ENCODE measurements at regions not wholly inside any gene's neighbourhood (a gene's known extent, or its start where the extent isn't known, plus 50 kb on each side); places are given as distances from the start of the nearest gene placed in this dataset.

DNA sequence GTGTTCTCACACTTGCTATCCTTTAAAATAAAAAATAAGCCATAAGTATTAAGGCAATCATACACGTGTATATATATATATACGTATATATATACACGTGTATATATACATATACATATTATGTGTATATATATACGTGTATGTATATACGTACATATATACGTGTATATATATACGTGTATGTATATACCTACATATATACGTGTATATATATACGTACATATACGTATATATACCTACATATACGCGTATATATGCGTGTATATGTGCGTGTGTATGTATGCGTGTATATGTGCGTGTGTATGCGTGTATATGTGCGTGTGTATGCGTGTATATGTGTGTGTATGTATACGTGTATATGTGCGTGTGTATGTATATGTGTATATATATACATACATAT is 477.3 kb upstream of the ARRDC4 start:
- no peak overlapping the region for H3K27ac ChIP-seq (ENCODE audit: extremely low read depth, low read depth, low read length)
- H3K4me3 ChIP-seq (ENCODE audit: low read depth, low read length) = no peak overlapping the region
- CTCF ChIA-PET = interaction anchor here (0.5 to 0.7 kb wide), 7 partner anchors 76 to 851 kb away, joined by 3 to 4 read pairs (median 3); no protein-coding TSS in a partner anchor
- H3K36me3 ChIP-seq (ENCODE audit: control insufficient read depth in 2 of 2, insufficient read depth in 1 of 2, low read length in 2 of 2) = no peaks in the 10 kb centered on the region
- no peaks in the 10 kb centered on the region; the same call in 1 of the 2 replicates for H3K9me3 ChIP-seq (ENCODE audit: control insufficient read depth, insufficient read depth, low read depth, low read length)
- POLR2A ChIA-PET = no interaction called here
- peaks cover 8% of the 10 kb centered on the region for H3K4me1 ChIP-seq (ENCODE audit: control insufficient read depth, insufficient read depth, low read length)
- TF ChIP-seq ZNF529 (tag by site-specific recombination; IDR thresholded peaks at IDR 0.05; ENCODE audit: insufficient replicate concordance) (no peak), ZNF302 (tag by site-specific recombination; IDR thresholded peaks at IDR 0.05; ENCODE audit: low read depth) (no peak), KLF7 (tag by site-specific recombination; IDR thresholded peaks at IDR 0.05; ENCODE audit: borderline replicate concordance) (no peak), ZNF530 (tag by site-specific recombination; IDR thresholded peaks at IDR 0.05; ENCODE audit: low read depth) (no peak), ZNF214 (tag by site-specific recombination; IDR thresholded peaks at IDR 0.05; ENCODE audit: borderline replicate concordance) (no peak), ZNF157 (tag by site-specific recombination; IDR thresholded peaks at IDR 0.05) (no peak), ZNF639 (tag by site-specific recombination; IDR thresholded peaks at IDR 0.05) (no peak), ZNF169 (tag by site-specific recombination; IDR thresholded peaks at IDR 0.05) (no peak), IKZF3 (tag by site-specific recombination; IDR thresholded peaks at IDR 0.05) (no peak), KLF9 (tag by site-specific recombination; IDR thresholded peaks at IDR 0.05; ENCODE audit: low read depth) (no peak), ZNF560 (tag by site-specific recombination; IDR thresholded peaks at IDR 0.05; ENCODE audit: borderline replicate concordance) (no peak), ZFHX2 (tag by site-specific recombination; conservative IDR thresholded peaks at IDR 0.05) (no peak), ZNF114 (tag by site-specific recombination; IDR thresholded peaks at IDR 0.05) (no peak)
- TF ChIP-seq, protein P1, sequence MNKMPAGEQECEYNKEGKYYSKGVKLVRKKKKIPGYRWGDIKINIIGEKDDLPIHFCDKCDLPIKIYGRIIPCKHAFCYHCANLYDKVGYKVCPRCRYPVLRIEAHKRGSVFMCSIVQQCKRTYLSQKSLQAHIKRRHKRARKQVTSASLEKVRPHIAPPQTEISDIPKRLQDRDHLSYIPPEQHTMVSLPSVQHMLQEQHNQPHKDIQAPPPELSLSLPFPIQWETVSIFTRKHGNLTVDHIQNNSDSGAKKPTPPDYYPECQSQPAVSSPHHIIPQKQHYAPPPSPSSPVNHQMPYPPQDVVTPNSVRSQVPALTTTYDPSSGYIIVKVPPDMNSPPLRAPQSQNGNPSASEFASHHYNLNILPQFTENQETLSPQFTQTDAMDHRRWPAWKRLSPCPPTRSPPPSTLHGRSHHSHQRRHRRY (tag by site-specific recombination; IDR thresholded peaks at IDR 0.05) = no peak

DNA sequence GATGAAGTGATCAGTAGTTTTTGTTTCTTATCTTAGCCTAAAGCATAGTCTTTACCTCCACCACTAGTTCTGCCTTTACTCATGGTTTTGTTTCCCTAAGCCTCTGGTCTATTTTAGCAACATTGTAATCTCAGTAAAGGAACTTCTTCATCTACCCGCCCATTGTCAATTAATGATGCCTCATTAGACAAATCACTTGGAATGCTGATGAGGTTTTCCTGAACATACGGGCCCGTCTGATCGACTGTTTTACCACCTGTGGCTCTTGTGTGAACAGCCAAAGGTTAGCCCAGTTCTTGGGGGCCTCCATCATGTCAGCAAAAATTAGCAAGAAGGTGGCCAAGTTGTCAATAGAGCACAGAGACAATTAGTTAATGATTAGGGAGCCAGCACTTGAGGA is 470.1 kb upstream of the ARRDC4 start:
- POLR2A ChIA-PET = no interaction called here
- Histone ChIP-seq H3K9me3 (ENCODE audit: control insufficient read depth, insufficient read depth, low read depth, low read length) (no peaks in the 10 kb centered on the region), H3K4me1 (ENCODE audit: control insufficient read depth, insufficient read depth, low read length) (no peaks in the 10 kb centered on the region; the same call in 1 of the 2 replicates), H3K4me3 (ENCODE audit: low read depth, low read length) (no peak overlapping the region), H3K36me3 (ENCODE audit: control insufficient read depth in 2 of 2, insufficient read depth in 1 of 2, low read length in 2 of 2) (no peaks in the 10 kb centered on the region), H3K27ac (ENCODE audit: extremely low read depth, low read depth, low read length) (no peak overlapping the region)
- CTCF ChIA-PET = no interaction called here
- TF ChIP-seq TRIM28 (IDR thresholded peaks at IDR 0.05; ENCODE audit: borderline replicate concordance, low read length) = peak; percentile 54; the same call in 1 of the 2 replicates
- no peak for TF ChIP-seq ZNF155 (tag by site-specific recombination; IDR thresholded peaks at IDR 0.05)

GRCh38 chr15:97501291-97501690 is 459.2 kb upstream of the ARRDC4 start:
- ChIA-PET POLR2A (no interaction called here), CTCF (interaction anchor here (0.7 to 1.1 kb wide), 3 partner anchors 12 to 96 kb away, joined by 3 read pairs; no protein-coding TSS in a partner anchor)
- H3K4me1 ChIP-seq (ENCODE audit: control insufficient read depth, insufficient read depth, low read length) = peaks cover 33% of the 10 kb centered on the region
- TF ChIP-seq ZNF10 (tag by site-specific recombination; IDR thresholded peaks at IDR 0.05) (no peak), ZNF16 (tag by site-specific recombination; IDR thresholded peaks at IDR 0.05; ENCODE audit: low read depth) (no peak), SP7 (tag by site-specific recombination; IDR thresholded peaks at IDR 0.05) (no peak), HOXA7 (CRISPR knock-in tag; IDR thresholded peaks at IDR 0.05; ENCODE audit: borderline replicate concordance) (no peak), ZNF561 (tag by site-specific recombination; IDR thresholded peaks at IDR 0.05; ENCODE audit: borderline replicate concordance) (no peak), GLIS1 (tag by site-specific recombination; IDR thresholded peaks at IDR 0.05) (no peak), ZNF660 (tag by site-specific recombination; IDR thresholded peaks at IDR 0.05) (no peak), ZNF335 (tag by site-specific recombination; conservative IDR thresholded peaks at IDR 0.05) (no peak), ZNF791 (tag by site-specific recombination; IDR thresholded peaks at IDR 0.05) (no peak), ZFP3 (tag by site-specific recombination; IDR thresholded peaks at IDR 0.05; ENCODE audit: low read depth) (no peak), ZNF155 (tag by site-specific recombination; IDR thresholded peaks at IDR 0.05) (no peak)
- TF ChIP-seq, protein P2, sequence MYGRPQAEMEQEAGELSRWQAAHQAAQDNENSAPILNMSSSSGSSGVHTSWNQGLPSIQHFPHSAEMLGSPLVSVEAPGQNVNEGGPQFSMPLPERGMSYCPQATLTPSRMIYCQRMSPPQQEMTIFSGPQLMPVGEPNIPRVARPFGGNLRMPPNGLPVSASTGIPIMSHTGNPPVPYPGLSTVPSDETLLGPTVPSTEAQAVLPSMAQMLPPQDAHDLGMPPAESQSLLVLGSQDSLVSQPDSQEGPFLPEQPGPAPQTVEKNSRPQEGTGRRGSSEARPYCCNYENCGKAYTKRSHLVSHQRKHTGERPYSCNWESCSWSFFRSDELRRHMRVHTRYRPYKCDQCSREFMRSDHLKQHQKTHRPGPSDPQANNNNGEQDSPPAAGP (tag by site-specific recombination; IDR thresholded peaks at IDR 0.05) = no peak
- TF ChIP-seq, protein P3, sequence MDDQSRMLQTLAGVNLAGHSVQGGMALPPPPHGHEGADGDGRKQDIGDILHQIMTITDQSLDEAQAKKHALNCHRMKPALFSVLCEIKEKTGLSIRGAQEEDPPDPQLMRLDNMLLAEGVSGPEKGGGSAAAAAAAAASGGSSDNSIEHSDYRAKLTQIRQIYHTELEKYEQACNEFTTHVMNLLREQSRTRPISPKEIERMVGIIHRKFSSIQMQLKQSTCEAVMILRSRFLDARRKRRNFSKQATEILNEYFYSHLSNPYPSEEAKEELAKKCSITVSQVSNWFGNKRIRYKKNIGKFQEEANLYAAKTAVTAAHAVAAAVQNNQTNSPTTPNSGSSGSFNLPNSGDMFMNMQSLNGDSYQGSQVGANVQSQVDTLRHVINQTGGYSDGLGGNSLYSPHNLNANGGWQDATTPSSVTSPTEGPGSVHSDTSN (CRISPR knock-in tag; IDR thresholded peaks at IDR 0.05) = no peak
- H3K27ac ChIP-seq (ENCODE audit: extremely low read depth, low read depth, low read length) = no peak overlapping the region; the same call in 1 of the 2 replicates
- H3K9me3 ChIP-seq (ENCODE audit: control insufficient read depth, insufficient read depth, low read depth, low read length) = no peaks in the 10 kb centered on the region
- no peak overlapping the region for H3K4me3 ChIP-seq (ENCODE audit: low read depth, low read length)
- no peaks in the 10 kb centered on the region for H3K36me3 ChIP-seq (ENCODE audit: control insufficient read depth in 2 of 2, insufficient read depth in 1 of 2, low read length in 2 of 2)

Measured in HEK293 (cell line).